T-cell (primary cell): ENCODE measurements at regions not wholly inside any gene's neighbourhood (a gene's known extent, or its start where the extent isn't known, plus 50 kb on each side); places are given as distances from the start of the nearest gene placed in this dataset.

Source experiments
- ATAC-seq, 4 experiments: fragments of 200-7000 bp in 3 of 4; fragments of 150-1000 bp in 1 of 4; cut with Tn5 transposase; replicated peaks in 1 of 4; 1 replicate in 3 of 4; 2 replicates in 1 of 4; pipeline ENCODE4 v1.10.0; 2021; ENCODE audit warnings: moderate library complexity in 3 of 4, mild to moderate bottlenecking in 2 of 4, moderate number of reproducible peaks in 1 of 4
- CTCF ChIA-PET, 2 donors: fragments of 300-600 bp; sonication (Branson Sonifier 250); formaldehyde crosslinking; loops; one replicate each; lab custom pipeline; 2022; ENCODE audit warnings: antibody characterized with exemption in 2 of 2; lab: Charles Lee
- POLR2A ChIA-PET, 2 donors: fragments of 300-600 bp; sonication (Branson Sonifier 250); formaldehyde crosslinking; loops; one replicate each; lab custom pipeline; 2022; ENCODE audit warnings: antibody characterized with exemption in 2 of 2; lab: Charles Lee
- DNase-seq, 35 experiments: peaks; one replicate each; pipeline versions ENCODE4 v3.0.0 to v3.0.0-alpha.2; 2013 to 2023
- H3K27ac ChIP-seq: one replicate; pipeline ENCODE4 v1.5.1; 2013; ENCODE audit warnings: low read length
- H3K27me3 ChIP-seq, 2 experiments: replicated peaks in 1 of 2; 1 replicate in 1 of 2; 2 replicates in 1 of 2; pipeline versions ENCODE4 v1.6.1 to v1.7.0; 2013; ENCODE audit warnings: low read length in 1 of 2, mixed read lengths in 1 of 2; ENCODE audit not compliant: control insufficient read depth in 2 of 2, insufficient read depth in 2 of 2; ENCODE audit errors: extremely low read depth in 1 of 2
- H3K36me3 ChIP-seq, 2 donors: 1 replicate in 1 of 2; 2 replicates in 1 of 2; pipeline versions ENCODE4 v1.6.1 to v1.7.0; 2013; ENCODE audit warnings: low read length in 1 of 2; ENCODE audit not compliant: control insufficient read depth in 2 of 2, insufficient read depth in 1 of 2; ENCODE audit errors: extremely low read depth in 1 of 2
- H3K4me1 ChIP-seq, 2 experiments: 1 replicate in 1 of 2; 2 replicates in 1 of 2; pipeline versions ENCODE4 v1.6.1 to v1.7.0; 2013; ENCODE audit warnings: low read length in 2 of 2, mixed read lengths in 1 of 2; ENCODE audit not compliant: insufficient read depth in 2 of 2, control insufficient read depth in 1 of 2; ENCODE audit errors: extremely low read depth in 1 of 2
- H3K4me3 ChIP-seq, 2 donors: 1 replicate in 1 of 2; 2 replicates in 1 of 2; pipeline versions ENCODE4 v1.5.1 to v1.7.0; 2013; ENCODE audit warnings: mild to moderate bottlenecking in 2 of 2, low read length in 1 of 2, moderate library complexity in 1 of 2; ENCODE audit not compliant: control insufficient read depth in 1 of 2; ENCODE audit errors: extremely low read depth in 1 of 2
- H3K9me3 ChIP-seq: 2 replicates; pipeline ENCODE4 v1.7.0; 2013
- H3K27ac Mint-ChIP-seq, 2 donors: one replicate each; pipeline ENCODE4 v1.8.0; 2020 to 2021; ENCODE audit warnings: mild to moderate bottlenecking in 2 of 2, mixed read lengths in 2 of 2
- H3K27me3 Mint-ChIP-seq, 2 donors: one replicate each; pipeline ENCODE4 v1.8.0; 2021 to 2022; ENCODE audit warnings: mixed read lengths in 2 of 2
- H3K36me3 Mint-ChIP-seq: one replicate; pipeline ENCODE4 v1.8.0; 2021; ENCODE audit warnings: mixed read lengths
- H3K4me1 Mint-ChIP-seq, 3 donors: one replicate each; pipeline ENCODE4 v1.8.0; 2020 to 2022; ENCODE audit warnings: mixed read lengths in 3 of 3, mild to moderate bottlenecking in 1 of 3
- H3K4me3 Mint-ChIP-seq, 3 donors: one replicate each; pipeline ENCODE4 v1.8.0; 2020 to 2022; ENCODE audit warnings: mild to moderate bottlenecking in 3 of 3, mixed read lengths in 3 of 3, moderate library complexity in 3 of 3
- H3K9me3 Mint-ChIP-seq, 3 donors: one replicate each; pipeline ENCODE4 v1.8.0; 2020 to 2022; ENCODE audit warnings: mixed read lengths in 3 of 3
- WGBS: methylation state at CpG from one replicate; pipeline ENCODE4 v1.1.5; 2013; ENCODE audit warnings: missing lambda C conversion rate; ENCODE audit not compliant: insufficient coverage; 5-methylcytosine and 5-hydroxymethylcytosine counted together

- ATAC-seq, result no peak
- no peaks in the 10 kb centered on the region for H3K36me3 Mint-ChIP-seq
- no peaks in the 10 kb centered on the region for H3K9me3 ChIP-seq
- H3K27me3 ChIP-seq, result no peaks in the 10 kb centered on the region
- no peaks in the 10 kb centered on the region for H3K36me3 ChIP-seq
- H3K27ac Mint-ChIP-seq, result no peak overlapping the region
- no peak overlapping the region for H3K4me3 ChIP-seq
- no peak for DNase-seq
- H3K9me3 Mint-ChIP-seq, result no peaks in the 10 kb centered on the region
- CTCF ChIA-PET, result no interaction called here
- POLR2A ChIA-PET, result no interaction called here
- H3K27me3 Mint-ChIP-seq, result peaks cover 6 to 14% of the 10 kb centered on the region in 2 donors
- H3K4me1 ChIP-seq, result no peaks in the 10 kb centered on the region
- no peaks in the 10 kb centered on the region for H3K4me1 Mint-ChIP-seq
- no peak overlapping the region for H3K27ac ChIP-seq
- WGBS, result 44% methylated on average over 2 of the region's 6 CpGs
- H3K4me3 Mint-ChIP-seq, result no peak overlapping the region
Measured at GRCh38 chr3:171944118-171945016, 95.0 kb upstream of the FNDC3B start.

GRCh38 chr3:171948674-171949073 lies 90.7 kb upstream of the FNDC3B start:
- 100% methylated on average over 1 of the region's 3 CpGs for WGBS
- POLR2A ChIA-PET, result interaction anchor here in 1 of 2 donors (0.5 kb wide), 1 partner anchor 823 kb away, joined by 6 read pairs; no protein-coding TSS in a partner anchor

GRCh38 chr3:171949554-171949953 lies 89.8 kb upstream of the FNDC3B start:
- no peak overlapping the region for H3K4me3 Mint-ChIP-seq

More at GRCh38 chr3:171948674-171949073, 90.7 kb upstream of the FNDC3B start:
- Histone ChIP-seq H3K9me3 (no peaks in the 10 kb centered on the region), H3K4me3 (no peak overlapping the region), H3K27me3 (no peaks in the 10 kb centered on the region), H3K36me3 (no peaks in the 10 kb centered on the region), H3K27ac (no peak overlapping the region), H3K4me1 (no peaks in the 10 kb centered on the region)
- CTCF ChIA-PET, result no interaction called here
- H3K27ac Mint-ChIP-seq, result no peak overlapping the region
- H3K36me3 Mint-ChIP-seq, result no peaks in the 10 kb centered on the region
- no peaks in the 10 kb centered on the region for H3K4me1 Mint-ChIP-seq
- no peak overlapping the region for H3K4me3 Mint-ChIP-seq
- DNase-seq (no peak), ATAC-seq (no peak)
- peaks cover 8 to 15% of the 10 kb centered on the region in 2 donors for H3K27me3 Mint-ChIP-seq
- no peaks in the 10 kb centered on the region for H3K9me3 Mint-ChIP-seq

DNA sequence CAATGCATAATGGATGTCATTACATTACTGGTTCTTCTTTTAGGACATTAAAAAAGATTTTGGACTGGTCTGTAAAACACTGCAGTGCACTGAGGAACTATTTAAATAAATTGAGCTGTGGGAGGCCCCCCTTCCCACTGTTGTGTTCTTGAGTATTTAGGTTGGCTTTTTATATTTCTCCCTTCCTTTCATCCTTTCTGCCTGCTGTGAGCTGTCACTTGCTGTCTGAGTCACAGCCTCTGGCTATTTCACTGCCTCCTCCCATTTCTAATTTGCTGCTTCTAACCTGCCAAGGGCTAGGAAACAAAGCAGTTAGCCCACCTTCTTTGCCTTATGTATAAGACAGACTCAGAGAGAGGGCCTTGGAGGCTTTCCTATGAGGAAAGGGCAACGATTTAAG lies 89.0 kb upstream of the FNDC3B start:
- ChIA-PET CTCF (no interaction called here), POLR2A (no interaction called here)
- Mint-ChIP-seq H3K27ac (no peak overlapping the region), H3K4me1 (no peaks in the 10 kb centered on the region), H3K4me3 (no peak overlapping the region), H3K27me3 (peaks cover 10 to 16% of the 10 kb centered on the region in 2 donors), H3K9me3 (no peaks in the 10 kb centered on the region), H3K36me3 (no peaks in the 10 kb centered on the region)
- no CpG with 5 or more reads among the region's 1 CpG for WGBS
- Histone ChIP-seq H3K36me3 (no peaks in the 10 kb centered on the region), H3K4me1 (no peaks in the 10 kb centered on the region), H3K4me3 (no peak overlapping the region), H3K27ac (no peak overlapping the region), H3K27me3 (no peaks in the 10 kb centered on the region), H3K9me3 (no peaks in the 10 kb centered on the region)
- ATAC-seq (no peak), DNase-seq (no peak)

More at GRCh38 chr3:171949554-171949953, 89.8 kb upstream of the FNDC3B start:
- no peaks in the 10 kb centered on the region for H3K27me3 ChIP-seq
- Mint-ChIP-seq H3K4me1 (no peaks in the 10 kb centered on the region), H3K36me3 (no peaks in the 10 kb centered on the region), H3K27ac (no peak overlapping the region), H3K9me3 (no peaks in the 10 kb centered on the region), H3K27me3 (peaks cover 10 to 16% of the 10 kb centered on the region in 2 donors)
- DNase-seq (no peak), ATAC-seq (no peak)
- POLR2A ChIA-PET, result no interaction called here
- no CpG with 5 or more reads among the region's 1 CpG for WGBS
- H3K9me3 ChIP-seq, result no peaks in the 10 kb centered on the region
- H3K4me1 ChIP-seq, result no peaks in the 10 kb centered on the region
- H3K27ac ChIP-seq, result no peak overlapping the region
- H3K4me3 ChIP-seq, result no peak overlapping the region
- H3K36me3 ChIP-seq, result no peaks in the 10 kb centered on the region
- CTCF ChIA-PET, result interaction anchor here in 1 of 2 donors (0.7 kb wide), 1 partner anchor 36 kb away, joined by 3 read pairs; no protein-coding TSS in a partner anchor

DNA sequence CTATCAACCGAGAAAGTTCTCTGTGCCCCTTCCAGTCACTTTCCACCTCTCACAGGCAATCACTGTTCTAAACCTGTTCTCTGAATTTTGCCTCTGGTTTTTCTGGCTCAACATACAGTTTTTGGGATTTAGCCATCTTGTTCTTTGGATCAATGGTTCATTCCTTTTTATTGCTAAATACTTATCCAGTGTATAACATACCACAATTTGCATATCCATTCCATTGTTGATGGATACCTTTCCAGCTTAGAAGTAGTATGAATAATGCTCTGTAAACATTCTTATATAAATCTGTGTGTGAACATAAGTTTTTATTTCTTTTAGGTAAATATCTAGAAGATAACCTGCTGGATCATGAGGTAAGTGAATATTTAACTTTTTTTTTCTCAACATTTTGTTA lies 87.8 kb upstream of the FNDC3B start:
- H3K27ac ChIP-seq, result no peak overlapping the region
- H3K36me3 Mint-ChIP-seq, result no peaks in the 10 kb centered on the region
- H3K4me1 Mint-ChIP-seq, result no peaks in the 10 kb centered on the region
- H3K4me3 Mint-ChIP-seq, result no peak overlapping the region
- H3K27me3 Mint-ChIP-seq, result peaks cover 8 to 16% of the 10 kb centered on the region in 2 donors
- no peak overlapping the region for H3K27ac Mint-ChIP-seq
- DNase-seq, result no peak
- POLR2A ChIA-PET, result no interaction called here
- no peaks in the 10 kb centered on the region for H3K4me1 ChIP-seq
- CTCF ChIA-PET, result no interaction called here
- H3K36me3 ChIP-seq, result no peaks in the 10 kb centered on the region
- no peaks in the 10 kb centered on the region for H3K9me3 Mint-ChIP-seq
- 100% methylated on average over 1 of the region's 1 CpG for WGBS
- no peak for ATAC-seq
- H3K4me3 ChIP-seq, result no peak overlapping the region
- no peaks in the 10 kb centered on the region for H3K9me3 ChIP-seq
- peaks cover 0 to 6% of the 10 kb centered on the region in 2 experiments for H3K27me3 ChIP-seq

GRCh38 chr3:171953301-171954022 lies 85.9 kb upstream of the FNDC3B start:
- no peak for ATAC-seq
- no peak overlapping the region for H3K4me3 Mint-ChIP-seq
- DNase-seq, result no peak
- WGBS, result 88% methylated on average over 4 of the region's 7 CpGs
- Histone ChIP-seq H3K27ac (no peak overlapping the region), H3K27me3 (peaks cover 0 to 6% of the 10 kb centered on the region in 2 experiments), H3K4me3 (no peak overlapping the region), H3K4me1 (no peaks in the 10 kb centered on the region), H3K9me3 (no peaks in the 10 kb centered on the region), H3K36me3 (no peaks in the 10 kb centered on the region)
- no peaks in the 10 kb centered on the region for H3K9me3 Mint-ChIP-seq
- no peaks in the 10 kb centered on the region for H3K4me1 Mint-ChIP-seq
- no peak overlapping the region for H3K27ac Mint-ChIP-seq
- POLR2A ChIA-PET, result interaction anchor here in 1 of 2 donors (0.6 kb wide), 1 partner anchor 782 kb away, joined by 4 read pairs; no protein-coding TSS in a partner anchor
- no peaks in the 10 kb centered on the region for H3K36me3 Mint-ChIP-seq
- H3K27me3 Mint-ChIP-seq, result peaks cover 8 to 9% of the 10 kb centered on the region in 2 donors
- CTCF ChIA-PET, result interaction anchor here in 1 of 2 donors (1.0 kb wide), 1 partner anchor 792 kb away, joined by 4 read pairs; no protein-coding TSS in a partner anchor
